B cell (primary cell): ENCODE measurements at regions not wholly inside any gene's neighbourhood (a gene's known extent, or its start where the extent isn't known, plus 50 kb on each side); places are given as distances from the start of the nearest gene placed in this dataset.
"Not testable (repeated sequence)": the region's sequence is repeated elsewhere in the genome, so short reads cannot be mapped to it uniquely, and the experiment has no call there.

Experiments used
- ATAC-seq: fragments of 200-7000 bp; cut with Tn5 transposase; one replicate; pipeline ENCODE4 v1.10.0; 2021; ENCODE audit warnings: low read depth, mild to moderate bottlenecking, moderate number of reproducible peaks, moderate library complexity
- CTCF ChIA-PET: fragments of 350-600 bp; sonication (Branson Sonifier 250); formaldehyde crosslinking; loops from one replicate; lab custom pipeline; 2021; ENCODE audit warnings: antibody characterized with exemption, inconsistent platforms; lab: Charles Lee
- POLR2A ChIA-PET: fragments of 350-600 bp; sonication (Branson Sonifier 250); formaldehyde crosslinking; loops from one replicate; lab custom pipeline; 2021; ENCODE audit warnings: antibody characterized with exemption; lab: Charles Lee
- DNase-seq: peaks from one replicate; pipeline ENCODE4 v3.0.0; 2013
- H2AFZ ChIP-seq: 2 replicates; pipeline ENCODE4 v1.6.1; 2012; ENCODE audit warnings: mild to moderate bottlenecking, low read depth, low read length; ENCODE audit not compliant: insufficient read depth, poor library complexity, severe bottlenecking
- H3K27ac ChIP-seq, 2 donors: 1 replicate in 1 of 2; 2 replicates in 1 of 2; pipeline ENCODE4 v1.5.1; 2012 to 2013; ENCODE audit warnings: low read length in 2 of 2, mild to moderate bottlenecking in 2 of 2, moderate library complexity in 1 of 2
- H3K27me3 ChIP-seq, 4 experiments: fragments of 200-600 bp in 1 of 4; sonication (generic) in 1 of 4; replicated peaks in 1 of 4; 1 replicate in 2 of 4; 2 replicates in 2 of 4; pipeline versions ENCODE4 v1.6.1 to v1.7.0; 2013 to 2016; ENCODE audit warnings: low read length in 3 of 4, mild to moderate bottlenecking in 2 of 4, mixed read lengths in 1 of 4, moderate library complexity in 1 of 4; ENCODE audit not compliant: insufficient read depth in 4 of 4, control insufficient read depth in 3 of 4; ENCODE audit errors: control extremely low read depth in 1 of 4
- H3K36me3 ChIP-seq, 2 experiments: replicated peaks in 1 of 2; 1 replicate in 1 of 2; 2 replicates in 1 of 2; pipeline versions ENCODE4 v1.6.1 to v1.7.1; 2013; ENCODE audit warnings: low read length in 1 of 2; ENCODE audit not compliant: insufficient read depth in 2 of 2, control insufficient read depth in 1 of 2; ENCODE audit errors: control extremely low read depth in 1 of 2, extremely low read depth in 1 of 2
- H3K4me1 ChIP-seq, 2 donors: fragments of 200-600 bp in 1 of 2; sonication (generic) in 1 of 2; 1 replicate in 1 of 2; 2 replicates in 1 of 2; pipeline versions ENCODE4 v1.5.1 to v1.6.1; 2013 to 2017; ENCODE audit warnings: low read length in 2 of 2; ENCODE audit not compliant: control insufficient read depth in 2 of 2, insufficient read depth in 2 of 2
- H3K4me2 ChIP-seq: replicated peaks from 2 replicates; pipeline ENCODE3; 2012; ENCODE audit warnings: mild to moderate bottlenecking, low read depth, low read length; ENCODE audit not compliant: poor library complexity, severe bottlenecking
- H3K4me3 ChIP-seq, 5 experiments: fragments of 200-600 bp in 1 of 5; sonication (generic) in 1 of 5; 1 replicate in 3 of 5; 2 replicates in 2 of 5; pipeline versions ENCODE4 v1.5.1 to v1.7.0; 2011 to 2016; ENCODE audit warnings: low read length in 4 of 5, mild to moderate bottlenecking in 4 of 5, low read depth in 2 of 5, control low read depth in 1 of 5, moderate library complexity in 1 of 5; ENCODE audit not compliant: insufficient read depth in 1 of 5; ENCODE audit errors: control extremely low read depth in 1 of 5, extremely low read depth in 1 of 5
- H3K79me2 ChIP-seq: fragments of 200-600 bp; sonication (generic); one replicate; pipeline ENCODE4 v1.6.0; 2016; ENCODE audit warnings: low read length; ENCODE audit not compliant: control insufficient read depth, insufficient read depth
- H3K9ac ChIP-seq: fragments of 200-600 bp; sonication (generic); 2 replicates; pipeline ENCODE4 v1.6.1; 2017; ENCODE audit warnings: mild to moderate bottlenecking, low read length, moderate library complexity
- H3K9me3 ChIP-seq, 3 donors: one replicate each; pipeline versions ENCODE4 v1.6.1 to v1.7.1; 2013; ENCODE audit warnings: low read length in 2 of 3; ENCODE audit not compliant: control insufficient read depth in 2 of 3, insufficient read depth in 1 of 3; ENCODE audit errors: control extremely low read depth in 1 of 3
- H4K20me1 ChIP-seq: 2 replicates; pipeline ENCODE4 v1.6.0; 2012; ENCODE audit warnings: mild to moderate bottlenecking, low read length; ENCODE audit not compliant: insufficient read depth, control insufficient read depth, poor library complexity, severe bottlenecking
- H3K27ac Mint-ChIP-seq: one replicate; pipeline ENCODE4 v1.8.0; 2021; ENCODE audit warnings: mixed read lengths
- H3K27me3 Mint-ChIP-seq: one replicate; pipeline ENCODE4 v1.8.0; 2021; ENCODE audit warnings: mixed read lengths
- H3K4me1 Mint-ChIP-seq: one replicate; pipeline ENCODE4 v1.8.0; 2021; ENCODE audit warnings: mixed read lengths
- H3K4me3 Mint-ChIP-seq: one replicate; pipeline ENCODE4 v1.8.0; 2021; ENCODE audit warnings: mixed read lengths
- H3K9me3 Mint-ChIP-seq: one replicate; pipeline ENCODE4 v1.8.0; 2022; ENCODE audit warnings: mixed read lengths; ENCODE audit not compliant: insufficient read depth
- EZH2 ChIP-seq: IDR thresholded peaks from 2 replicates; pipeline ENCODE4 v1.6.1; 2012; ENCODE audit warnings: borderline replicate concordance, low read depth, mild to moderate bottlenecking, moderate library complexity, low read length; ENCODE audit not compliant: insufficient read depth, poor library complexity, severe bottlenecking
- WGBS: methylation state at CpG from one replicate; pipeline ENCODE4 v1.1.5; 2013; ENCODE audit warnings: missing lambda C conversion rate; ENCODE audit not compliant: insufficient coverage; 5-methylcytosine and 5-hydroxymethylcytosine counted together
- intact Hi-C: fragments of 100-400 bp; cut with micrococcal nuclease; formaldehyde crosslinking; loops from one replicate; pipeline ENCODE4 v1.10.0; 2022
- TF ChIP-seq, protein P1 (sequence below): fragments of 200-600 bp; IDR thresholded peaks from one replicate; pipeline ENCODE4 v1.8.0; 2022; ENCODE audit warnings: antibody characterized with exemption, mild to moderate bottlenecking

DNA sequence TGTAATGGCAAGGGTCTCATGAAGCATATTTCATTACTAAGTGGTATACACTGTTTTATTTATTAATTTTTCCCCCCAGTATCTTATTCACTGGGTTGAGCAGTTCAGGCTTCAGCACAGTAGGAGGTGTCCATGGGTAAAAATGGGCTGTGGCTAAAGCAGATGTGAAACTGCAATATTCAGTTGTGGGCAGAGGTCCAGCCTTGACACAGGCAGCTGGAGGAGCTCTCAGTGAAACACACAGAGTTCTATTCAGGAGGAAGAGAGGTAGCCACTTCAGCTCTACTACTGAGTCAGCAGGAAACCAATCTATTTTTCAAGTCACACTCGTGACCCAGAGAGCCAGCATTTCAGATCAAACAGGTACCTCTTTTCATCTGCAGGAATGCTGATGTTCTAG, 418.3 kb downstream of the CDH10 start:
- ATAC-seq (no peak), DNase-seq (no peak)
- no peak overlapping the region for H3K27ac Mint-ChIP-seq
- Histone ChIP-seq H3K4me2 (no peak overlapping the region), H3K36me3 (no peaks in the 10 kb centered on the region), H3K9ac (no peak overlapping the region), H2AFZ (no peak overlapping the region), H4K20me1 (no peaks in the 10 kb centered on the region), H3K27ac (no peak overlapping the region), H3K79me2 (no peaks in the 10 kb centered on the region), H3K4me3 (no peak overlapping the region), H3K9me3 (peaks cover 0 to 5% (median 0%) of the 10 kb centered on the region in 3 donors), H3K27me3 (no peaks in the 10 kb centered on the region), H3K4me1 (no peaks in the 10 kb centered on the region)
- intact Hi-C loops = no loop called here
- no peak overlapping the region for H3K4me3 Mint-ChIP-seq
- no CpG with 5 or more reads among the region's 1 CpG for WGBS
- H3K27me3 Mint-ChIP-seq = no peaks in the 10 kb centered on the region
- TF ChIP-seq, protein P1, sequence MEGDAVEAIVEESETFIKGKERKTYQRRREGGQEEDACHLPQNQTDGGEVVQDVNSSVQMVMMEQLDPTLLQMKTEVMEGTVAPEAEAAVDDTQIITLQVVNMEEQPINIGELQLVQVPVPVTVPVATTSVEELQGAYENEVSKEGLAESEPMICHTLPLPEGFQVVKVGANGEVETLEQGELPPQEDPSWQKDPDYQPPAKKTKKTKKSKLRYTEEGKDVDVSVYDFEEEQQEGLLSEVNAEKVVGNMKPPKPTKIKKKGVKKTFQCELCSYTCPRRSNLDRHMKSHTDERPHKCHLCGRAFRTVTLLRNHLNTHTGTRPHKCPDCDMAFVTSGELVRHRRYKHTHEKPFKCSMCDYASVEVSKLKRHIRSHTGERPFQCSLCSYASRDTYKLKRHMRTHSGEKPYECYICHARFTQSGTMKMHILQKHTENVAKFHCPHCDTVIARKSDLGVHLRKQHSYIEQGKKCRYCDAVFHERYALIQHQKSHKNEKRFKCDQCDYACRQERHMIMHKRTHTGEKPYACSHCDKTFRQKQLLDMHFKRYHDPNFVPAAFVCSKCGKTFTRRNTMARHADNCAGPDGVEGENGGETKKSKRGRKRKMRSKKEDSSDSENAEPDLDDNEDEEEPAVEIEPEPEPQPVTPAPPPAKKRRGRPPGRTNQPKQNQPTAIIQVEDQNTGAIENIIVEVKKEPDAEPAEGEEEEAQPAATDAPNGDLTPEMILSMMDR = no peak
- TF ChIP-seq EZH2 = no peak
- CTCF ChIA-PET = no interaction called here
- POLR2A ChIA-PET = no interaction called here
- H3K9me3 Mint-ChIP-seq = peaks cover 5% of the 10 kb centered on the region
- H3K4me1 Mint-ChIP-seq = no peaks in the 10 kb centered on the region

- ATAC-seq, H3K9ac ChIP-seq, H3K36me3 ChIP-seq, DNase-seq, H3K27ac Mint-ChIP-seq, H3K4me2 ChIP-seq, H3K4me1 Mint-ChIP-seq, H3K27ac ChIP-seq, H3K4me1 ChIP-seq, H3K9me3 ChIP-seq, intact Hi-C loops, POLR2A ChIA-PET, H4K20me1 ChIP-seq, H3K79me2 ChIP-seq, H3K27me3 Mint-ChIP-seq, CTCF ChIA-PET, H3K4me3 ChIP-seq, H3K4me3 Mint-ChIP-seq, H3K27me3 ChIP-seq, H2AFZ ChIP-seq, H3K9me3 Mint-ChIP-seq: not testable (repeated sequence)
- WGBS = 97% methylated on average over 4 of the region's 5 CpGs
Measured at GRCh38 chr5:24227881-24228280, 416.9 kb downstream of the CDH10 start.
